WTC11 (cell line): ENCODE measurements at regions not wholly inside any gene's neighbourhood (a gene's known extent, or its start where the extent isn't known, plus 50 kb on each side); places are given as distances from the start of the nearest gene placed in this dataset.

Experiments
- ATAC-seq: fragments of 200-7000 bp; cut with Tn5 transposase; 2 replicates; pipeline ENCODE4 v1.10.0; 2021; ENCODE audit warnings: mild to moderate bottlenecking, moderate library complexity
- CTCF ChIA-PET: fragments of 300-600 bp; sonication (Branson Sonifier 250); formaldehyde crosslinking; loops from one replicate; lab custom pipeline; 2021; ENCODE audit warnings: antibody characterized with exemption; lab: Charles Lee
- POLR2A ChIA-PET: fragments of 350-600 bp; sonication (Branson Sonifier 250); formaldehyde crosslinking; loops from one replicate; lab custom pipeline; 2021; ENCODE audit warnings: antibody characterized with exemption; lab: Charles Lee
- DNase-seq: peaks from one replicate; pipeline ENCODE4 v3.0.0; 2021; ENCODE audit warnings: low spot score
- H3K27ac Mint-ChIP-seq: 2 replicates; pipeline ENCODE4 v1.8.0; 2021; ENCODE audit warnings: mixed read lengths
- H3K27me3 Mint-ChIP-seq: 2 replicates; pipeline ENCODE4 v1.8.0; 2021; ENCODE audit warnings: low read depth, mild to moderate bottlenecking, moderate library complexity, mixed read lengths
- H3K36me3 Mint-ChIP-seq: 2 replicates; pipeline ENCODE4 v1.8.0; 2021; ENCODE audit warnings: mixed read lengths
- H3K4me1 Mint-ChIP-seq: 2 replicates; pipeline ENCODE4 v1.8.0; 2022; ENCODE audit warnings: mixed read lengths
- H3K4me3 Mint-ChIP-seq: 2 replicates; pipeline ENCODE4 v1.8.0; 2021; ENCODE audit warnings: mild to moderate bottlenecking, moderate library complexity, mixed read lengths
- H3K9me3 Mint-ChIP-seq: 2 replicates; pipeline ENCODE4 v1.8.0; 2021; ENCODE audit warnings: mixed read lengths
- AFF4 ChIP-seq: sonication (generic); formaldehyde crosslinking; IDR thresholded peaks from 2 replicates; pipeline ENCODE4 v1.8.1; 2023; ENCODE audit warnings: mild to moderate bottlenecking, missing genetic modification reagents, borderline replicate concordance
- ATF3 ChIP-seq: sonication (generic); formaldehyde crosslinking; conservative IDR thresholded peaks from 2 replicates; pipeline ENCODE4 v1.8.1; 2022; ENCODE audit warnings: mild to moderate bottlenecking, missing genetic modification reagents
- E2F4 ChIP-seq: sonication (generic); formaldehyde crosslinking; IDR thresholded peaks from 2 replicates; pipeline ENCODE4 v1.8.1; 2022; ENCODE audit warnings: low read depth, mild to moderate bottlenecking, moderate library complexity, missing genetic modification reagents, borderline replicate concordance
- EMX1 ChIP-seq: fragments of 250-450 bp; sonication (Bioruptor Pico); IDR thresholded peaks from 2 replicates; pipeline ENCODE4 v1.8.0; 2021; ENCODE audit warnings: mild to moderate bottlenecking
- FOXP4 ChIP-seq: sonication (generic); formaldehyde crosslinking; IDR thresholded peaks from 2 replicates; pipeline ENCODE4 v1.8.0; 2022; ENCODE audit warnings: mild to moderate bottlenecking, missing genetic modification reagents
- GABPB1 ChIP-seq: sonication (generic); formaldehyde crosslinking; IDR thresholded peaks from 2 replicates; pipeline ENCODE4 v1.8.1; 2023; ENCODE audit warnings: mild to moderate bottlenecking, missing genetic modification reagents
- GRHL2 ChIP-seq: fragments of 250-450 bp; sonication (Bioruptor Pico); IDR thresholded peaks from 2 replicates; pipeline ENCODE4 v1.8.0; 2022; ENCODE audit warnings: mild to moderate bottlenecking, moderate library complexity; ENCODE audit not compliant: insufficient replicate concordance, severe bottlenecking
- GTF2I ChIP-seq: fragments of 250-450 bp; sonication (Bioruptor Pico); conservative IDR thresholded peaks from 2 replicates; pipeline ENCODE4 v1.4.0; 2021; ENCODE audit warnings: mild to moderate bottlenecking
- IRF2 ChIP-seq: sonication (generic); formaldehyde crosslinking; IDR thresholded peaks from 2 replicates; pipeline ENCODE4 v1.8.0; 2022; ENCODE audit warnings: low read depth, missing genetic modification reagents, borderline replicate concordance
- KAT7 ChIP-seq: sonication (generic); formaldehyde crosslinking; IDR thresholded peaks from 2 replicates; pipeline ENCODE4 v1.8.1; 2023; ENCODE audit warnings: missing genetic modification reagents, mild to moderate bottlenecking, borderline replicate concordance
- MAX ChIP-seq: sonication (generic); formaldehyde crosslinking; IDR thresholded peaks from 2 replicates; pipeline ENCODE4 v1.8.0; 2022; ENCODE audit warnings: mild to moderate bottlenecking, missing genetic modification reagents
- NR1H2 ChIP-seq: sonication (generic); formaldehyde crosslinking; IDR thresholded peaks from 2 replicates; pipeline ENCODE4 v1.9.0; 2021; ENCODE audit warnings: mild to moderate bottlenecking, moderate library complexity, missing genetic modification reagents
- OVOL2 ChIP-seq: fragments of 250-450 bp; sonication (Bioruptor Pico); IDR thresholded peaks from 2 replicates; pipeline ENCODE4 v1.9.0; 2021; ENCODE audit warnings: mild to moderate bottlenecking, borderline replicate concordance
- PRRX2 ChIP-seq: fragments of 250-450 bp; sonication (Bioruptor Pico); IDR thresholded peaks from 2 replicates; pipeline ENCODE4 v1.8.0; 2021; ENCODE audit warnings: mild to moderate bottlenecking
- SMAD3 ChIP-seq: sonication (generic); formaldehyde crosslinking; IDR thresholded peaks from 2 replicates; pipeline ENCODE4 v1.8.0; 2022; ENCODE audit warnings: missing genetic modification reagents, mild to moderate bottlenecking, borderline replicate concordance
- SMAD4 ChIP-seq: sonication (generic); formaldehyde crosslinking; IDR thresholded peaks from 2 replicates; pipeline ENCODE4 v1.8.0; 2022; ENCODE audit warnings: mild to moderate bottlenecking, missing genetic modification reagents
- TEAD1 ChIP-seq: sonication (generic); formaldehyde crosslinking; IDR thresholded peaks from 2 replicates; pipeline ENCODE4 v1.8.0; 2022; ENCODE audit warnings: mild to moderate bottlenecking, missing genetic modification reagents
- TP53 ChIP-seq: sonication (generic); formaldehyde crosslinking; IDR thresholded peaks from 2 replicates; pipeline ENCODE4 v1.8.1; 2023; ENCODE audit warnings: mild to moderate bottlenecking, missing genetic modification reagents
- USF2 ChIP-seq: sonication (generic); formaldehyde crosslinking; IDR thresholded peaks from 2 replicates; pipeline ENCODE4 v1.8.1; 2023; ENCODE audit warnings: mild to moderate bottlenecking, missing genetic modification reagents, moderate library complexity
- ZBTB21 ChIP-seq: sonication (generic); formaldehyde crosslinking; IDR thresholded peaks from 2 replicates; pipeline ENCODE4 v1.8.1; 2023; ENCODE audit warnings: mild to moderate bottlenecking, missing genetic modification reagents, borderline replicate concordance
- ZMAT4 ChIP-seq: fragments of 250-450 bp; sonication (Bioruptor Pico); IDR thresholded peaks from 2 replicates; pipeline ENCODE4 v1.9.0; 2021; ENCODE audit warnings: mild to moderate bottlenecking
- ZNF121 ChIP-seq: sonication (generic); formaldehyde crosslinking; IDR thresholded peaks from 2 replicates; pipeline ENCODE4 v1.8.0; 2023; ENCODE audit warnings: missing genetic modification reagents
- ZNF317 ChIP-seq: sonication (generic); formaldehyde crosslinking; IDR thresholded peaks from 2 replicates; pipeline ENCODE4 v1.8.1; 2023; ENCODE audit warnings: low read depth, mild to moderate bottlenecking, moderate library complexity, missing genetic modification reagents, borderline replicate concordance

- TF ChIP-seq AFF4 (CRISPR knock-in tag): no peak
- TF ChIP-seq TEAD1 (CRISPR knock-in tag): no peak
- TF ChIP-seq SMAD3 (CRISPR knock-in tag): no peak
- TF ChIP-seq KAT7 (CRISPR knock-in tag): no peak
- no peak for TF ChIP-seq GRHL2 (CRISPR knock-in tag)
- no peak for TF ChIP-seq ZBTB21 (CRISPR knock-in tag)
- no peak for TF ChIP-seq PRRX2 (CRISPR knock-in tag)
- TF ChIP-seq EMX1 (CRISPR knock-in tag): no peak
Observed at GRCh38 chr10:69732826-69733150, 68.9 kb upstream of the COL13A1 start (continued).

- ChIA-PET POLR2A (no interaction called here), CTCF (interaction anchor here (1.2 to 2.6 kb wide), 6 partner anchors 10 to 225 kb away, joined by 3 to 13 read pairs (median 3); no protein-coding TSS in a partner anchor)
- DNase-seq: no peak
- no peaks in the 10 kb centered on the region for H3K36me3 Mint-ChIP-seq
- peaks cover 5% of the 10 kb centered on the region for H3K27me3 Mint-ChIP-seq
- TF ChIP-seq ATF3 (CRISPR knock-in tag) (no peak), USF2 (CRISPR knock-in tag) (no peak), ZNF121 (no peak), TP53 (CRISPR knock-in tag) (no peak), ZNF317 (CRISPR knock-in tag) (no peak)
- peaks cover 17% of the 10 kb centered on the region for H3K4me1 Mint-ChIP-seq
- no peak overlapping the region for H3K4me3 Mint-ChIP-seq
- ATAC-seq: no peak
- H3K27ac Mint-ChIP-seq: no peak overlapping the region
- H3K9me3 Mint-ChIP-seq: 0 out of 2 replicates have a peak, but pooled peaks cover 3% of the 10 kb centered on the region
Observed at GRCh38 chr10:69733791-69734261, 67.9 kb upstream of the COL13A1 start.

- POLR2A ChIA-PET: no interaction called here
- no peak overlapping the region for H3K27ac Mint-ChIP-seq
- TF ChIP-seq GTF2I (no peak), MAX (CRISPR knock-in tag) (no peak), OVOL2 (CRISPR knock-in tag) (no peak), ZMAT4 (CRISPR knock-in tag) (no peak), E2F4 (CRISPR knock-in tag) (no peak), SMAD3 (CRISPR knock-in tag) (no peak), GABPB1 (CRISPR knock-in tag) (no peak), NR1H2 (CRISPR knock-in tag) (no peak), FOXP4 (CRISPR knock-in tag) (no peak), IRF2 (CRISPR knock-in tag) (no peak), SMAD4 (CRISPR knock-in tag) (no peak)
Observed at GRCh38 chr10:69734416-69734796, 67.3 kb upstream of the COL13A1 start.

More at GRCh38 chr10:69734416-69734796, 67.3 kb upstream of the COL13A1 start:
- CTCF ChIA-PET: interaction anchor here (1.2 to 2.6 kb wide), 4 partner anchors 9 to 180 kb away, joined by 3 to 13 read pairs (median 5); no protein-coding TSS in a partner anchor
- no peak for DNase-seq
- no peak for ATAC-seq
- H3K27me3 Mint-ChIP-seq: peaks cover 5% of the 10 kb centered on the region
- no peak overlapping the region for H3K4me3 Mint-ChIP-seq
- H3K9me3 Mint-ChIP-seq: 0 out of 2 replicates have a peak, but pooled peaks cover 3% of the 10 kb centered on the region
- H3K4me1 Mint-ChIP-seq: peaks cover 18% of the 10 kb centered on the region
- no peaks in the 10 kb centered on the region for H3K36me3 Mint-ChIP-seq
